K562 (cell line): ENCODE measurements at regions not wholly inside any gene's neighbourhood (a gene's known extent, or its start where the extent isn't known, plus 50 kb on each side); places are given as distances from the start of the nearest gene placed in this dataset.

Experiments
- ATAC-seq: fragments of 200-7000 bp; cut with Tn5 transposase; 3 replicates; pipeline ENCODE4 v1.9.1; 2020; ENCODE audit warnings: moderate library complexity
- BruUV-seq: library from RNA; stranded (reverse); fragments of 400-500 nt; replicated peaks from 2 replicates; lab custom pipeline; 2021; lab: Mats Ljungman, UMichigan
- CTCF ChIA-PET: fragments of 300-600 bp; formaldehyde crosslinking; extraction: SDS; loops from one replicate; lab custom pipeline; 2021; ENCODE audit warnings: low intra/inter-chr PET ratio; lab: Yijun Ruan, JAX
- POLR2A ChIA-PET: fragments of 300-600, 350-650 bp; sonication (Branson Sonifier 250); formaldehyde crosslinking; extraction: SDS; loops from one replicate; lab custom pipeline; 2021; ENCODE audit warnings: antibody characterized with exemption, inconsistent platforms; lab: Yijun Ruan, JAX
- DNase-seq, 4 experiments: peaks; one replicate each; pipeline versions ENCODE4 v3.0.0 to v3.0.0-alpha.2; 2011 to 2018; ENCODE audit warnings: low spot score in 3 of 4, mixed read lengths in 3 of 4; ENCODE audit errors: extremely low read depth in 1 of 4
- FAIRE-seq: peaks from 2 replicates; lab custom pipeline; 2011; peaks lifted over from hg19 to GRCh38; lab: Jason Lieb, UNC
- H2AFZ ChIP-seq: 2 replicates; pipeline ENCODE4 v1.6.0; 2011; ENCODE audit warnings: low read depth, low read length, control low read depth, inconsistent platforms
- H3K27ac ChIP-seq: fragments of 200-600 bp; 3 replicates; pipeline ENCODE4 v1.8.0; 2011; ENCODE audit warnings: low read depth, mild to moderate bottlenecking, control low read depth, inconsistent platforms, low read length, moderate library complexity, mixed read lengths; ENCODE audit errors: extremely low read depth
- H3K27me3 ChIP-seq, 2 experiments: fragments of 300-600 bp in 1 of 2; 2 replicates in 1 of 2; 3 replicates in 1 of 2; pipeline versions ENCODE4 v1.6.0 to v1.8.0; 2011; ENCODE audit warnings: inconsistent platforms in 2 of 2, low read length in 2 of 2, mild to moderate bottlenecking in 1 of 2, mixed read lengths in 1 of 2, moderate library complexity in 1 of 2; ENCODE audit not compliant: control insufficient read depth in 2 of 2, insufficient read depth in 2 of 2
- H3K36me3 ChIP-seq: fragments of 300-600 bp; 3 replicates; pipeline ENCODE4 v1.8.0; 2011; ENCODE audit warnings: mild to moderate bottlenecking, low read length, inconsistent platforms; ENCODE audit not compliant: control insufficient read depth, insufficient read depth
- H3K4me1 ChIP-seq, 2 experiments: fragments of 200-600 bp in 1 of 2; replicated peaks in 1 of 2; 2 replicates in 1 of 2; 3 replicates in 1 of 2; pipeline versions ENCODE4 v1.5.1 to v1.8.0; 2011; ENCODE audit warnings: inconsistent platforms in 2 of 2, low read length in 2 of 2, mild to moderate bottlenecking in 1 of 2, mixed read lengths in 1 of 2, moderate library complexity in 1 of 2; ENCODE audit not compliant: control insufficient read depth in 2 of 2, insufficient read depth in 2 of 2
- H3K4me2 ChIP-seq: 2 replicates; pipeline ENCODE4 v1.6.1; 2011; ENCODE audit warnings: low read length, control low read depth, inconsistent platforms, mixed read lengths; ENCODE audit not compliant: insufficient read depth
- H3K4me3 ChIP-seq: fragments of 200-600 bp; sonication (generic), shearing (Covaris generic); 2 replicates; pipeline ENCODE4 v1.5.1; 2016; ENCODE audit warnings: control low read depth, inconsistent platforms
- H3K79me2 ChIP-seq: fragments of 200-600 bp; 3 replicates; pipeline ENCODE4 v1.8.0; 2011; ENCODE audit warnings: low read length, inconsistent platforms; ENCODE audit not compliant: control insufficient read depth, insufficient read depth
- H3K9ac ChIP-seq, 2 experiments: 2 replicates each; pipeline versions ENCODE4 v1.6.0 to v1.6.1; 2011; ENCODE audit warnings: low read depth in 2 of 2, low read length in 2 of 2, control low read depth in 1 of 2, inconsistent platforms in 1 of 2, mild to moderate bottlenecking in 1 of 2, mixed read lengths in 1 of 2; ENCODE audit not compliant: insufficient read depth in 1 of 2
- H3K9me1 ChIP-seq: one replicate; pipeline ENCODE4 v1.6.0; 2011; ENCODE audit warnings: inconsistent platforms, mild to moderate bottlenecking, low read length, moderate library complexity; ENCODE audit not compliant: control insufficient read depth, insufficient read depth
- H3K9me3 ChIP-seq: replicated peaks from 2 replicates; pipeline ENCODE4 v1.5.1; 2011; ENCODE audit warnings: low read depth, low read length, inconsistent platforms; ENCODE audit not compliant: control insufficient read depth, insufficient read depth
- H4K20me1 ChIP-seq: replicated peaks from 2 replicates; pipeline ENCODE4 v1.6.1; 2011; ENCODE audit warnings: low read length, inconsistent platforms, mixed read lengths; ENCODE audit not compliant: control insufficient read depth, insufficient read depth
- EZH2 ChIP-seq: IDR thresholded peaks from 2 replicates; pipeline ENCODE4 v1.6.1; 2012; ENCODE audit warnings: low read depth, mild to moderate bottlenecking, inconsistent platforms, low read length, borderline replicate concordance
- HDAC2 ChIP-seq: fragments of 450-650 bp; IDR thresholded peaks from 2 replicates; pipeline ENCODE4 v1.6.1; 2016; ENCODE audit warnings: mild to moderate bottlenecking
- LARP7 ChIP-seq: fragments of 450-650 bp; IDR thresholded peaks from 2 replicates; pipeline ENCODE4 v1.6.1; 2016
- MYC ChIP-seq, 2 experiments: fragments of 250-450 bp in 1 of 2; sonication (Bioruptor Pico) in 1 of 2; IDR thresholded peaks; 2 replicates each; pipeline versions ENCODE4 v1.5.1 to v1.6.1; 2012 to 2021; ENCODE audit warnings: low read depth in 2 of 2, borderline replicate concordance in 1 of 2, improper control_type of control experiment in 1 of 2, low read length in 1 of 2, mild to moderate bottlenecking in 1 of 2, moderate library complexity in 1 of 2
- NUFIP1 ChIP-seq: fragments of 450-650 bp; IDR thresholded peaks from 2 replicates; pipeline ENCODE4 v1.6.1; 2018; ENCODE audit not compliant: partially characterized antibody
- PHF20 ChIP-seq: fragments of 450-650 bp; IDR thresholded peaks from 2 replicates; pipeline ENCODE4 v1.6.1; 2018; ENCODE audit not compliant: partially characterized antibody
- RB1 ChIP-seq: fragments of 450-650 bp; IDR thresholded peaks from 2 replicates; pipeline ENCODE4 v1.6.1; 2017; ENCODE audit warnings: low read depth, mild to moderate bottlenecking
- TRIM24 ChIP-seq, 2 experiments: fragments of 450-650 bp; IDR thresholded peaks; 2 replicates each; pipeline ENCODE4 v1.6.1; 2016
- ZBED1 ChIP-seq: IDR thresholded peaks from 2 replicates; pipeline ENCODE4 v1.6.1; 2014
- ZBTB8A ChIP-seq: fragments of 450-650 bp; IDR thresholded peaks from 2 replicates; pipeline ENCODE4 v1.6.1; 2018; ENCODE audit warnings: mild to moderate bottlenecking, moderate library complexity; ENCODE audit not compliant: partially characterized antibody
- ZNF212 ChIP-seq: fragments of 450-650 bp; formaldehyde crosslinking; IDR thresholded peaks from 2 replicates; pipeline ENCODE4 v1.4.0; 2020; ENCODE audit warnings: mild to moderate bottlenecking
- ZNF551 ChIP-seq: fragments of 250-450 bp; sonication (Bioruptor Pico); IDR thresholded peaks from 2 replicates; pipeline ENCODE4 v1.5.0; 2021; ENCODE audit warnings: mild to moderate bottlenecking, moderate library complexity
- ZNF696 ChIP-seq: fragments of 250-450 bp; sonication (Bioruptor Pico); conservative IDR thresholded peaks from 2 replicates; pipeline ENCODE4 v1.4.0; 2020; ENCODE audit warnings: mild to moderate bottlenecking, moderate library complexity
- ZNF79 ChIP-seq: fragments of 250-450 bp; sonication (Bioruptor Pico); IDR thresholded peaks from 2 replicates; pipeline ENCODE4 v1.4.0; 2020; ENCODE audit warnings: low read depth, mild to moderate bottlenecking, moderate library complexity
- WGBS: fragments of 100-300 bp; shearing (Covaris generic); methylation state at CpG from one replicate; pipeline ENCODE4 v1.1.6; 2016; ENCODE audit warnings: low coverage, mixed read lengths; ENCODE audit not compliant: insufficient coverage; ENCODE audit errors: missing lambda C conversion rate; 5-methylcytosine and 5-hydroxymethylcytosine counted together
- in situ Hi-C: fragments of 300-500 bp; cut with MboI; formaldehyde crosslinking; loops from 4 replicates; pipeline ENCODE4 v1.15.0; 2018; ENCODE audit warnings: inconsistent platforms, mixed read lengths
- intact Hi-C: fragments of 100-400 bp; cut with micrococcal nuclease; formaldehyde crosslinking; loops from 2 replicates; pipeline ENCODE4 v1.14.2; 2022
- TF ChIP-seq, protein P1 (sequence below): sonication (generic); IDR thresholded peaks from 2 replicates; pipeline ENCODE4 v1.6.1; 2016

DNA sequence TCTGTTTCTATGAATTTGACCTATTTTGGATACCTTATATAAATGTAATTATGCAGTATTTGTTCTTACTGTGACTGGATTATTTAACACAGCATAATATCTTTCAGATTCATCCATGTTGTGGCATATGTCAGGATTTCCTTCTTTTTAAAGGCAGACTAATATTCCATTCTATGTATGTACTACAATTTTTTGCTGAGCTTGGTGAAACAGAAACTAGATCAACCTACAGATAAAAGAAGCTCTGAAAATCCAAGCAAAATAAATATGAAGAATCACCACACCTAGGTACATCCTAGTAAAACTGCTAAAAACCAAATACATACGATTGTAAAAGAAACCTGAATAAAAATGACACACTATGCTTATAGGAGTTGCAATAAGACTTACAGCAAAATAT is 300.5 kb downstream of the HTR7 start:
- ChIA-PET CTCF (no interaction called here), POLR2A (no interaction called here)
- no peak for DNase-seq
- Histone ChIP-seq H2AFZ (no peak overlapping the region), H4K20me1 (no peaks in the 10 kb centered on the region), H3K27ac (no peak overlapping the region), H3K36me3 (no peaks in the 10 kb centered on the region), H3K9me1 (no peaks in the 10 kb centered on the region), H3K27me3 (no peaks in the 10 kb centered on the region), H3K9ac (no peak overlapping the region), H3K4me1 (no peaks in the 10 kb centered on the region), H3K79me2 (no peaks in the 10 kb centered on the region), H3K4me3 (no peak overlapping the region), H3K9me3 (no peaks in the 10 kb centered on the region), H3K4me2 (no peak overlapping the region)
- in situ Hi-C loops (no loop called here), intact Hi-C loops (no loop called here)
- no peak for TF ChIP-seq ZNF79 (CRISPR knock-in tag)
- TF ChIP-seq LARP7, result no peak
- TF ChIP-seq NUFIP1, result no peak
- TF ChIP-seq RB1, result no peak
- no peak for TF ChIP-seq MYC (IDR thresholded peaks at IDR 0.05; ENCODE audit: low read depth, low read length)
- no peak for TF ChIP-seq MYC (CRISPR knock-in tag; IDR thresholded peaks at IDR 0.05; ENCODE audit: borderline replicate concordance, low read depth)
- no peak for TF ChIP-seq ZNF551 (CRISPR knock-in tag)
- TF ChIP-seq TRIM24 (IDR thresholded peaks at IDR 0.05), result no peak
- TF ChIP-seq ZBTB8A, result no peak
- TF ChIP-seq PHF20, result no peak
- TF ChIP-seq HDAC2, result no peak
- TF ChIP-seq, protein P1, sequence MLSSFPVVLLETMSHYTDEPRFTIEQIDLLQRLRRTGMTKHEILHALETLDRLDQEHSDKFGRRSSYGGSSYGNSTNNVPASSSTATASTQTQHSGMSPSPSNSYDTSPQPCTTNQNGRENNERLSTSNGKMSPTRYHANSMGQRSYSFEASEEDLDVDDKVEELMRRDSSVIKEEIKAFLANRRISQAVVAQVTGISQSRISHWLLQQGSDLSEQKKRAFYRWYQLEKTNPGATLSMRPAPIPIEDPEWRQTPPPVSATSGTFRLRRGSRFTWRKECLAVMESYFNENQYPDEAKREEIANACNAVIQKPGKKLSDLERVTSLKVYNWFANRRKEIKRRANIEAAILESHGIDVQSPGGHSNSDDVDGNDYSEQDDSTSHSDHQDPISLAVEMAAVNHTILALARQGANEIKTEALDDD, result no peak
- no peak for TF ChIP-seq ZNF696 (CRISPR knock-in tag)
- TF ChIP-seq ZBED1, result no peak
- no peak for TF ChIP-seq EZH2
- TF ChIP-seq ZNF212 (CRISPR knock-in tag), result no peak
- FAIRE-seq, result no peak
- BruUV-seq, result no TSS peak
- no peak for ATAC-seq
- 0% methylated on average over 1 of the region's 1 CpG for WGBS
